ENCODE measurements at regions not wholly inside any gene's neighbourhood (a gene's known extent, or its start where the extent isn't known, plus 50 kb on each side); places are given as distances from the start of the nearest gene placed in this dataset.

DNA sequence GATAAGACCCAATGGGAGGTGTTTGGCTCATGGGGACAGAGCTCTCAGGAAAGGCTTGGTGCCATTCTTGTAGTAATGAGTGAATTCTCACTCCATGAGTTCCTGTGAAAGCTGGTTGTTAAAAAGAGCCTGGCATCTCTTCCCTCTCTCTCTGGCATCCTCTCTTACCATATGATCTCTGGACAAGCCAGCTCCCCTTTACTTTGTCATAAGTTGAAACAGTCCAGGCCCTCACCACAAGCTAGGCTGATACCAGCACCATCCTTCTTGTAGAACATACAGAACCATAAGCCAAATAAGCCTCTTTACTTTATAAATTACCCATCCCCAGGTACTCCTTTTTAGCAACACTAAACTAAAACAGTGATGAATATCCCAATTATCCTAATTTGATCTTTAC lies 166.9 kb upstream of the TMC3 start:
- Histone ChIP-seq H3K4me1 (ENCODE audit: control insufficient read depth, insufficient read depth, low read length) (no peaks in the 10 kb centered on the region), H3K27me3 (ENCODE audit: control insufficient read depth, insufficient read depth, low read length, poor library complexity, severe bottlenecking) (no peaks in the 10 kb centered on the region), H3K36me3 (ENCODE audit: control insufficient read depth, insufficient read depth, low read length) (no peaks in the 10 kb centered on the region), H3K27ac (ENCODE audit: low read depth, low read length) (no peak overlapping the region), H3K4me3 (ENCODE audit: low read length) (no peak overlapping the region), H3K9ac (ENCODE audit: extremely low read depth, low read length, poor library complexity, severe bottlenecking) (no peak overlapping the region), H3K9me3 (ENCODE audit: control insufficient read depth, low read length) (no peaks in the 10 kb centered on the region)
- no peak for DNase-seq
- Mint-ChIP-seq H3K27me3 (ENCODE audit: insufficient read depth) (peaks cover 1% of the 10 kb centered on the region), H3K4me3 (no peak overlapping the region), H3K36me3 (ENCODE audit: low read depth) (no peaks in the 10 kb centered on the region), H3K9me3 (no peaks in the 10 kb centered on the region), H3K27ac (no peak overlapping the region), H3K4me1 (no peaks in the 10 kb centered on the region)
- TF ChIP-seq, protein P1, sequence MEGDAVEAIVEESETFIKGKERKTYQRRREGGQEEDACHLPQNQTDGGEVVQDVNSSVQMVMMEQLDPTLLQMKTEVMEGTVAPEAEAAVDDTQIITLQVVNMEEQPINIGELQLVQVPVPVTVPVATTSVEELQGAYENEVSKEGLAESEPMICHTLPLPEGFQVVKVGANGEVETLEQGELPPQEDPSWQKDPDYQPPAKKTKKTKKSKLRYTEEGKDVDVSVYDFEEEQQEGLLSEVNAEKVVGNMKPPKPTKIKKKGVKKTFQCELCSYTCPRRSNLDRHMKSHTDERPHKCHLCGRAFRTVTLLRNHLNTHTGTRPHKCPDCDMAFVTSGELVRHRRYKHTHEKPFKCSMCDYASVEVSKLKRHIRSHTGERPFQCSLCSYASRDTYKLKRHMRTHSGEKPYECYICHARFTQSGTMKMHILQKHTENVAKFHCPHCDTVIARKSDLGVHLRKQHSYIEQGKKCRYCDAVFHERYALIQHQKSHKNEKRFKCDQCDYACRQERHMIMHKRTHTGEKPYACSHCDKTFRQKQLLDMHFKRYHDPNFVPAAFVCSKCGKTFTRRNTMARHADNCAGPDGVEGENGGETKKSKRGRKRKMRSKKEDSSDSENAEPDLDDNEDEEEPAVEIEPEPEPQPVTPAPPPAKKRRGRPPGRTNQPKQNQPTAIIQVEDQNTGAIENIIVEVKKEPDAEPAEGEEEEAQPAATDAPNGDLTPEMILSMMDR (conservative IDR thresholded peaks at IDR 0.05) = no peak

DNA sequence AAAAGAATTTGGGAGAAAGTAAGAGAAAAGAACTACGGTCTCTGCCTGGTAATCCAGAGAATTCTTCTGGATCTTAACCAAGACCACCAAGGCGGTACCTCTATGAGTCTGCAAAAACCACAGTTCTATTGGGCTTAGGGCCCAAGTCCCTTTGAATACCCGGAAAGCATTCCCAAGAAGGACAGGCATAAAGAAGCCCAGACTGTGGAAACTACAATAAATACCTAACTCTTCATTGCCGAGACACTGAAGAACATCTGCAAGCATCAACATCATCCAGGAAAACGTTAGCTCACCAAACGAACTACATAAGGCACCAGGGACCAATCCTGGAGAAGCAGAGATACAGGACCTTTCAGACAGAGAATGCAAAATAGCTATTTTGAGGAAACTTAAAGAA lies 162.3 kb upstream of the TMC3 start:
- TF ChIP-seq, protein P1 (conservative IDR thresholded peaks at IDR 0.05) = no peak
- Histone ChIP-seq H3K9me3 (ENCODE audit: control insufficient read depth, low read length) (no peaks in the 10 kb centered on the region), H3K9ac (ENCODE audit: extremely low read depth, low read length, poor library complexity, severe bottlenecking) (no peak overlapping the region), H3K4me1 (ENCODE audit: control insufficient read depth, insufficient read depth, low read length) (peaks cover 3% of the 10 kb centered on the region), H3K4me3 (ENCODE audit: low read length) (no peak overlapping the region), H3K36me3 (ENCODE audit: control insufficient read depth, insufficient read depth, low read length) (no peaks in the 10 kb centered on the region), H3K27ac (ENCODE audit: low read depth, low read length) (no peak overlapping the region), H3K27me3 (ENCODE audit: control insufficient read depth, insufficient read depth, low read length, poor library complexity, severe bottlenecking) (no peaks in the 10 kb centered on the region)
- DNase-seq = no peak
- Mint-ChIP-seq H3K4me3 (no peak overlapping the region), H3K27ac (no peak overlapping the region), H3K27me3 (ENCODE audit: insufficient read depth) (peaks cover 1% of the 10 kb centered on the region), H3K9me3 (no peaks in the 10 kb centered on the region), H3K4me1 (peaks cover 4% of the 10 kb centered on the region), H3K36me3 (ENCODE audit: low read depth) (no peaks in the 10 kb centered on the region)
- 71 to 85% methylated on average over 4 to 6 of the region's 6 CpGs for WGBS, 2 experiments (ENCODE audit: insufficient coverage in 1 of 2, insufficient read length in 1 of 2)

DNA sequence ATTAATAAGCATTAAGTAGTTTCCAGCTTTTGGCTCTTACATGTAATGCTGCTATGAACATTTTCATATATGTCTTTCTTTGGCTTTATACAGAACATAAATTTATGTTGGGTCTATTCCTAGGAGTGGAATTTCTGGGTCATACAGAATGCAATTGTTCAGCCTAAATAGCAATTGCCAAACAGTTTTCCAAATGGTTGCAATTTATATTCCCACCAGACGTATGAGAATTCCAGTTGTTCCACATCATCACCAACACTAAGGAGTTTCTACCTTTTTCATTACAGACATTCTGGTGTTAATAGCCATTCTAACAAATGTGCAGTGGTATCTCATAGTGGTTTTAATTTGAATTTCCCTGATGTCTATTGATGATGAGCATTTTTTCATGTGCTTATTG lies 160.1 kb upstream of the TMC3 start:
- Mint-ChIP-seq H3K4me1 (peaks cover 22% of the 10 kb centered on the region), H3K27ac (no peak overlapping the region), H3K27me3 (ENCODE audit: insufficient read depth) (peaks cover 1% of the 10 kb centered on the region), H3K4me3 (no peak overlapping the region), H3K9me3 (no peaks in the 10 kb centered on the region), H3K36me3 (ENCODE audit: low read depth) (no peaks in the 10 kb centered on the region)
- TF ChIP-seq, protein P1 (conservative IDR thresholded peaks at IDR 0.05) = no peak
- no peaks in the 10 kb centered on the region for H3K36me3 ChIP-seq (ENCODE audit: control insufficient read depth, insufficient read depth, low read length)
- no peak overlapping the region for H3K4me3 ChIP-seq (ENCODE audit: low read length)
- DNase-seq = no peak
- H3K9ac ChIP-seq (ENCODE audit: extremely low read depth, low read length, poor library complexity, severe bottlenecking) = no peak overlapping the region
- no peaks in the 10 kb centered on the region for H3K9me3 ChIP-seq (ENCODE audit: control insufficient read depth, low read length)
- H3K27ac ChIP-seq (ENCODE audit: low read depth, low read length) = no peak overlapping the region
- 81% methylated on average over 1 of the region's 1 CpG; no CpG with 5 or more reads in 1 of the 2 experiments for WGBS, 2 experiments (ENCODE audit: insufficient coverage in 1 of 2, insufficient read length in 1 of 2)
- H3K4me1 ChIP-seq (ENCODE audit: control insufficient read depth, insufficient read depth, low read length) = peaks cover 12% of the 10 kb centered on the region
- no peaks in the 10 kb centered on the region for H3K27me3 ChIP-seq (ENCODE audit: control insufficient read depth, insufficient read depth, low read length, poor library complexity, severe bottlenecking)

All from endodermal cell (in vitro differentiated cells).